HCT116 (cell line): ENCODE measurements at regions not wholly inside any gene's neighbourhood (a gene's known extent, or its start where the extent isn't known, plus 50 kb on each side); places are given as distances from the start of the nearest gene placed in this dataset.

ENCODE experiments used
- ATAC-seq: fragments of 200-7000 bp; cut with Tn5 transposase; 2 replicates; pipeline ENCODE4 v1.9.1; 2020; ENCODE audit warnings: mild to moderate bottlenecking, moderate library complexity
- BruUV-seq: library from RNA; stranded (reverse); fragments of 400-500 nt; replicated peaks from 2 replicates; lab custom pipeline; 2021; lab: Mats Ljungman, UMichigan
- CTCF ChIA-PET: fragments of 300-600 bp; sonication (Branson Sonifier 250); formaldehyde crosslinking; loops from one replicate; lab custom pipeline; 2021; ENCODE audit warnings: antibody characterized with exemption; lab: Charles Lee
- POLR2A ChIA-PET: fragments of 300-600, 350-600 bp; sonication (Branson Sonifier 250); formaldehyde crosslinking; loops from one replicate; lab custom pipeline; 2021; ENCODE audit warnings: antibody characterized with exemption; lab: Charles Lee
- RAD21 ChIA-PET, 2 experiments: fragments of 300-600 bp; sonication (Branson Sonifier 250); formaldehyde crosslinking; loops; one replicate each; lab custom pipeline; 2023; ENCODE audit warnings: low total read pairs in 2 of 2; ENCODE audit not compliant: uncharacterized antibody in 2 of 2, unreplicated experiment in 2 of 2, low non-redundant PET in 1 of 2; lab: Charles Lee
- DNase-seq: peaks from one replicate; pipeline ENCODE4 v3.0.0-alpha.2; 2010; ENCODE audit warnings: low read depth, low spot score
- H2AFZ ChIP-seq: fragments of 200-600 bp; shearing (Covaris generic), sonication (generic); 2 replicates; pipeline ENCODE4 v1.6.1; 2017; ENCODE audit warnings: low read depth, mixed run types, mixed read lengths, antibody characterized with exemption, low read length; ENCODE audit not compliant: poor library complexity, severe bottlenecking
- H3K27ac ChIP-seq: 2 replicates; pipeline ENCODE4 v1.5.1; 2012; ENCODE audit warnings: low read depth, low read length
- H3K27me3 ChIP-seq: fragments of 200-600 bp; sonication (generic); 2 replicates; pipeline ENCODE4 v1.6.1; 2016; ENCODE audit warnings: mixed run types, low read length, mixed read lengths; ENCODE audit not compliant: insufficient read depth
- H3K36me3 ChIP-seq, 2 experiments: fragments of 200-500 bp in 1 of 2; fragments of 200-600 bp in 1 of 2; sonication (Bioruptor generic) in 1 of 2; sonication (generic) in 1 of 2; 2 replicates each; pipeline versions ENCODE4 v1.5.1 to v1.6.1; 2014 to 2016; ENCODE audit warnings: low read length in 2 of 2, inconsistent platforms in 1 of 2, mixed read lengths in 1 of 2, mixed run types in 1 of 2; ENCODE audit not compliant: insufficient read depth in 2 of 2, control insufficient read depth in 1 of 2
- H3K4me1 ChIP-seq, 2 experiments: fragments of 200-600 bp in 1 of 2; sonication (generic) in 1 of 2; 2 replicates each; pipeline versions ENCODE4 v1.5.1 to v1.6.1; 2012 to 2017; ENCODE audit warnings: low read length in 2 of 2, inconsistent platforms in 1 of 2, mild to moderate bottlenecking in 1 of 2, mixed read lengths in 1 of 2, mixed run types in 1 of 2, moderate library complexity in 1 of 2; ENCODE audit not compliant: insufficient read depth in 2 of 2, control insufficient read depth in 1 of 2
- H3K4me2 ChIP-seq: fragments of 200-600 bp; sonication (generic); 2 replicates; pipeline ENCODE4 v1.6.1; 2017; ENCODE audit warnings: mixed run types, low read length, mixed read lengths
- H3K4me3 ChIP-seq, 2 experiments: fragments of 200-600 bp in 1 of 2; sonication (generic) in 1 of 2; replicated peaks in 1 of 2; 2 replicates each; pipeline ENCODE4 v1.5.1; 2011 to 2016; ENCODE audit warnings: low read length in 2 of 2, control low read depth in 1 of 2, low read depth in 1 of 2, mild to moderate bottlenecking in 1 of 2, mixed read lengths in 1 of 2, mixed run types in 1 of 2
- H3K79me2 ChIP-seq: fragments of 200-600 bp; sonication (generic); 2 replicates; pipeline ENCODE4 v1.6.1; 2017; ENCODE audit warnings: mild to moderate bottlenecking, mixed run types, low read length, moderate library complexity, mixed read lengths; ENCODE audit not compliant: insufficient read depth
- H3K9ac ChIP-seq: fragments of 200-600 bp; sonication (generic); 2 replicates; pipeline ENCODE4 v1.6.1; 2016; ENCODE audit warnings: low read length, mixed read lengths
- H3K9me2 ChIP-seq: fragments of 200-600 bp; sonication (generic), shearing (Covaris generic); 2 replicates; pipeline ENCODE4 v1.6.1; 2017; ENCODE audit warnings: mixed run types, mild to moderate bottlenecking, moderate library complexity; ENCODE audit not compliant: insufficient read depth
- H3K9me3 ChIP-seq, 2 experiments: fragments of 200-500 bp in 1 of 2; fragments of 200-600 bp in 1 of 2; sonication (Bioruptor generic) in 1 of 2; sonication (generic) in 1 of 2; 2 replicates each; pipeline ENCODE4 v1.6.1; 2014 to 2017; ENCODE audit warnings: low read length in 2 of 2, mixed read lengths in 2 of 2, inconsistent platforms in 1 of 2, low read depth in 1 of 2, mild to moderate bottlenecking in 1 of 2, mixed run types in 1 of 2, moderate library complexity in 1 of 2; ENCODE audit not compliant: control insufficient read depth in 1 of 2, insufficient read depth in 1 of 2
- H4K20me1 ChIP-seq: fragments of 200-600 bp; sonication (generic), shearing (Covaris generic); 2 replicates; pipeline ENCODE4 v1.6.1; 2017; ENCODE audit warnings: mixed run types, mild to moderate bottlenecking, moderate library complexity; ENCODE audit not compliant: insufficient read depth
- EGR1 ChIP-seq: IDR thresholded peaks from 2 replicates; pipeline ENCODE4 v1.6.1; 2012; ENCODE audit warnings: low read depth
- ELF1 ChIP-seq: IDR thresholded peaks from 2 replicates; pipeline ENCODE4 v1.6.1; 2012; ENCODE audit warnings: low read depth, borderline replicate concordance
- EZH2phosphoT487 ChIP-seq: fragments of 200-600 bp; IDR thresholded peaks from 2 replicates; pipeline ENCODE4 v1.6.1; 2018; ENCODE audit warnings: antibody characterized with exemption, borderline replicate concordance
- FOSL1 ChIP-seq: IDR thresholded peaks from 2 replicates; pipeline ENCODE4 v1.6.1; 2012; ENCODE audit warnings: low read depth
- RAD21 ChIP-seq: IDR thresholded peaks from 2 replicates; pipeline ENCODE4 v1.6.1; 2012; ENCODE audit warnings: low read depth, mild to moderate bottlenecking
- SIN3A ChIP-seq: IDR thresholded peaks from 2 replicates; pipeline ENCODE4 v1.6.1; 2012; ENCODE audit warnings: low read depth
- SP1 ChIP-seq: IDR thresholded peaks from 2 replicates; pipeline ENCODE4 v1.6.1; 2012; ENCODE audit warnings: low read depth
- SRF ChIP-seq: IDR thresholded peaks from 2 replicates; pipeline ENCODE4 v1.6.1; 2012; ENCODE audit warnings: low read depth
- TCF7L2 ChIP-seq: IDR thresholded peaks from 2 replicates; pipeline ENCODE4 v1.7.0; 2011; ENCODE audit warnings: borderline replicate concordance, inconsistent platforms; ENCODE audit not compliant: insufficient read depth, insufficient read length; ENCODE audit errors: extremely low read depth
- intact Hi-C: fragments of 100-400 bp; cut with micrococcal nuclease; formaldehyde crosslinking; loops from 2 replicates; pipeline ENCODE4 v1.10.0; 2022
- TF ChIP-seq, protein P1 (sequence below): IDR thresholded peaks from 2 replicates; pipeline ENCODE4 v1.6.1; 2012; ENCODE audit warnings: low read depth
- TF ChIP-seq, protein P2 (sequence below), 3 experiments: fragments of 200-600 bp in 1 of 3; sonication (generic) in 1 of 3; IDR thresholded peaks in 2 of 3; conservative IDR thresholded peaks in 1 of 3; 2 replicates each; pipeline ENCODE4 v1.5.1; 2012 to 2017; ENCODE audit warnings: low read depth in 2 of 3, low read length in 2 of 3, antibody characterized with exemption in 1 of 3, borderline replicate concordance in 1 of 3, control low read depth in 1 of 3, mild to moderate bottlenecking in 1 of 3, mixed read lengths in 1 of 3, mixed run types in 1 of 3, moderate library complexity in 1 of 3; ENCODE audit not compliant: insufficient read depth in 1 of 3

DNA sequence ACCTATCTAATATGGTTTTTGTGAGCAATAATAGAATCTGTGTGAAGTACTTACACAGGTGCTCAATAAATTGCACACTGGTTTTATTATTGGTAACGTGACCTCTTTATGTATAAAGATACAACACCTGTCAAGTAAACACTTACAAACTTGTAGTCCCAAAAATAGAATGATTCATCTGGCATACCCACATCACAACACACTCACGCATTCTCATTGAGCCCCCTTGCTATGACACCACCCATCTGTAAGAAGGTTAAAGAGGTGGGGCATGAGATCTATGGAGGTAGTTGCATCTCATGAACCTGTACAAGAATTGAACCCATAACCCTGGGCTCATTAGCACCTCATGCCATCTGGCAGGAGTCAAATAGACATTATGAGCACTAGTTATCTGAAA lies 134.9 kb upstream of the THBS1 start:
- Histone ChIP-seq H3K27ac (no peak overlapping the region), H3K4me2 (no peak overlapping the region), H3K36me3 (no peaks in the 10 kb centered on the region), H3K27me3 (no peaks in the 10 kb centered on the region), H2AFZ (no peak overlapping the region), H3K9ac (no peak overlapping the region), H4K20me1 (no peaks in the 10 kb centered on the region), H3K4me1 (no peaks in the 10 kb centered on the region), H3K4me3 (no peak overlapping the region), H3K9me3 (no peaks in the 10 kb centered on the region), H3K79me2 (no peaks in the 10 kb centered on the region), H3K9me2 (no peaks in the 10 kb centered on the region)
- ChIA-PET RAD21 (no interaction called here), CTCF (no interaction called here), POLR2A (no interaction called here)
- DNase-seq (no peak), ATAC-seq (no peak)
- intact Hi-C loops = no loop called here
- BruUV-seq = no TSS peak
- TF ChIP-seq TCF7L2 (no peak), SIN3A (no peak), EZH2phosphoT487 (no peak), SRF (no peak), RAD21 (no peak), FOSL1 (no peak), ELF1 (no peak), SP1 (no peak), EGR1 (no peak)
- TF ChIP-seq, protein P1, sequence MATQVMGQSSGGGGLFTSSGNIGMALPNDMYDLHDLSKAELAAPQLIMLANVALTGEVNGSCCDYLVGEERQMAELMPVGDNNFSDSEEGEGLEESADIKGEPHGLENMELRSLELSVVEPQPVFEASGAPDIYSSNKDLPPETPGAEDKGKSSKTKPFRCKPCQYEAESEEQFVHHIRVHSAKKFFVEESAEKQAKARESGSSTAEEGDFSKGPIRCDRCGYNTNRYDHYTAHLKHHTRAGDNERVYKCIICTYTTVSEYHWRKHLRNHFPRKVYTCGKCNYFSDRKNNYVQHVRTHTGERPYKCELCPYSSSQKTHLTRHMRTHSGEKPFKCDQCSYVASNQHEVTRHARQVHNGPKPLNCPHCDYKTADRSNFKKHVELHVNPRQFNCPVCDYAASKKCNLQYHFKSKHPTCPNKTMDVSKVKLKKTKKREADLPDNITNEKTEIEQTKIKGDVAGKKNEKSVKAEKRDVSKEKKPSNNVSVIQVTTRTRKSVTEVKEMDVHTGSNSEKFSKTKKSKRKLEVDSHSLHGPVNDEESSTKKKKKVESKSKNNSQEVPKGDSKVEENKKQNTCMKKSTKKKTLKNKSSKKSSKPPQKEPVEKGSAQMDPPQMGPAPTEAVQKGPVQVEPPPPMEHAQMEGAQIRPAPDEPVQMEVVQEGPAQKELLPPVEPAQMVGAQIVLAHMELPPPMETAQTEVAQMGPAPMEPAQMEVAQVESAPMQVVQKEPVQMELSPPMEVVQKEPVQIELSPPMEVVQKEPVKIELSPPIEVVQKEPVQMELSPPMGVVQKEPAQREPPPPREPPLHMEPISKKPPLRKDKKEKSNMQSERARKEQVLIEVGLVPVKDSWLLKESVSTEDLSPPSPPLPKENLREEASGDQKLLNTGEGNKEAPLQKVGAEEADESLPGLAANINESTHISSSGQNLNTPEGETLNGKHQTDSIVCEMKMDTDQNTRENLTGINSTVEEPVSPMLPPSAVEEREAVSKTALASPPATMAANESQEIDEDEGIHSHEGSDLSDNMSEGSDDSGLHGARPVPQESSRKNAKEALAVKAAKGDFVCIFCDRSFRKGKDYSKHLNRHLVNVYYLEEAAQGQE = no peak
- TF ChIP-seq, protein P2, sequence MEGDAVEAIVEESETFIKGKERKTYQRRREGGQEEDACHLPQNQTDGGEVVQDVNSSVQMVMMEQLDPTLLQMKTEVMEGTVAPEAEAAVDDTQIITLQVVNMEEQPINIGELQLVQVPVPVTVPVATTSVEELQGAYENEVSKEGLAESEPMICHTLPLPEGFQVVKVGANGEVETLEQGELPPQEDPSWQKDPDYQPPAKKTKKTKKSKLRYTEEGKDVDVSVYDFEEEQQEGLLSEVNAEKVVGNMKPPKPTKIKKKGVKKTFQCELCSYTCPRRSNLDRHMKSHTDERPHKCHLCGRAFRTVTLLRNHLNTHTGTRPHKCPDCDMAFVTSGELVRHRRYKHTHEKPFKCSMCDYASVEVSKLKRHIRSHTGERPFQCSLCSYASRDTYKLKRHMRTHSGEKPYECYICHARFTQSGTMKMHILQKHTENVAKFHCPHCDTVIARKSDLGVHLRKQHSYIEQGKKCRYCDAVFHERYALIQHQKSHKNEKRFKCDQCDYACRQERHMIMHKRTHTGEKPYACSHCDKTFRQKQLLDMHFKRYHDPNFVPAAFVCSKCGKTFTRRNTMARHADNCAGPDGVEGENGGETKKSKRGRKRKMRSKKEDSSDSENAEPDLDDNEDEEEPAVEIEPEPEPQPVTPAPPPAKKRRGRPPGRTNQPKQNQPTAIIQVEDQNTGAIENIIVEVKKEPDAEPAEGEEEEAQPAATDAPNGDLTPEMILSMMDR (IDR thresholded peaks at IDR 0.05 in 2 of 3, conservative IDR thresholded peaks at IDR 0.05 in 1 of 3; ENCODE audit: borderline replicate concordance in 1 of 3, insufficient read depth in 1 of 3, low read depth in 2 of 3, low read length in 2 of 3) = no peak
